ENCODE measurements at regions not wholly inside any gene's neighbourhood (a gene's known extent, or its start where the extent isn't known, plus 50 kb on each side); places are given as distances from the start of the nearest gene placed in this dataset.

- H3K36me3 ChIP-seq: no peaks in the 10 kb centered on the region
- intact Hi-C loops (cut with DNase I; ENCODE audit: low total_unique reads): no loop called here
- no peak for DNase-seq
- no peaks in the 10 kb centered on the region for H3K27me3 ChIP-seq
- no peaks in the 10 kb centered on the region for H3K9me3 ChIP-seq
- TF ChIP-seq, protein P1, sequence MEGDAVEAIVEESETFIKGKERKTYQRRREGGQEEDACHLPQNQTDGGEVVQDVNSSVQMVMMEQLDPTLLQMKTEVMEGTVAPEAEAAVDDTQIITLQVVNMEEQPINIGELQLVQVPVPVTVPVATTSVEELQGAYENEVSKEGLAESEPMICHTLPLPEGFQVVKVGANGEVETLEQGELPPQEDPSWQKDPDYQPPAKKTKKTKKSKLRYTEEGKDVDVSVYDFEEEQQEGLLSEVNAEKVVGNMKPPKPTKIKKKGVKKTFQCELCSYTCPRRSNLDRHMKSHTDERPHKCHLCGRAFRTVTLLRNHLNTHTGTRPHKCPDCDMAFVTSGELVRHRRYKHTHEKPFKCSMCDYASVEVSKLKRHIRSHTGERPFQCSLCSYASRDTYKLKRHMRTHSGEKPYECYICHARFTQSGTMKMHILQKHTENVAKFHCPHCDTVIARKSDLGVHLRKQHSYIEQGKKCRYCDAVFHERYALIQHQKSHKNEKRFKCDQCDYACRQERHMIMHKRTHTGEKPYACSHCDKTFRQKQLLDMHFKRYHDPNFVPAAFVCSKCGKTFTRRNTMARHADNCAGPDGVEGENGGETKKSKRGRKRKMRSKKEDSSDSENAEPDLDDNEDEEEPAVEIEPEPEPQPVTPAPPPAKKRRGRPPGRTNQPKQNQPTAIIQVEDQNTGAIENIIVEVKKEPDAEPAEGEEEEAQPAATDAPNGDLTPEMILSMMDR (IDR thresholded peaks at IDR 0.05): no peak
- no peak for TF ChIP-seq POLR2A (IDR thresholded peaks at IDR 0.05)
- H3K27ac ChIP-seq: no peak overlapping the region
- H3K4me3 ChIP-seq: no peak overlapping the region
- H3K4me1 ChIP-seq: no peaks in the 10 kb centered on the region
Observed at GRCh38 chr14:49058511-49058910, 527.7 kb downstream of the RPS29 start.

DNA sequence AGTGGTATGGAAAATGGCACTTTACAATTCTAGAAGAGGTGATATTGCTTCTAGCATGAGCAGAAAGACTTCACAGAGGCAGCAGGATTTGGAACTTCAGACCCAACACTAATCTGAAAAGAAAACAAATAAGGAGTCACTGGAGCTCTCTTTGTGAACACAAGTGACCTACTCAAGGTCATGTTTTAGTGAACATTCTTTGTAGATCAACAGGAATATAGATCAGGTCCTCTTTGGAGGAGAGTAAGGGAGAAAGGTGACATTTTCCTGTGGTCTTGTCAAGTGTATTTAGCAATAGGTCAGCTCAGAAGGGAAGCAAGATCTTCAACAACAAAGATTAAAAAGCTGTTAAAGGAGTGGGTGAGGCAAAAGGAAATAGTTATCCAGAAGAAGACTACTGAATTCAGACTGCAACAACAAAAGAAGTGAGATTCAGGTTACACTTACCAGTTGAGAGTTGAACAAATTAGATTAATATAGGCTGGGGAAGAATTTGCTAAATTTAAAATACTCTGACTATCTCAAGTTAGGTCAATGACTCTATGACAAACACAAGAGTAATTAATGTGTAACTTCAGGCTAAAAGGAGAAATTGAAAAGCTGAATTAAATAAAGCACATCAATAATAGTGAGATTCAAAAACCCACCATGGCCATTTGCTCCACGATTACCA lies 528.2 kb downstream of the RPS29 start:
- intact Hi-C loops (cut with DNase I; ENCODE audit: low total_unique reads): no loop called here
- DNase-seq: no peak
- no peak overlapping the region for H3K27ac ChIP-seq
- TF ChIP-seq, protein P1 (IDR thresholded peaks at IDR 0.05): no peak
- TF ChIP-seq POLR2A (IDR thresholded peaks at IDR 0.05): no peak
- H3K4me3 ChIP-seq: no peak overlapping the region
- H3K36me3 ChIP-seq: no peaks in the 10 kb centered on the region
- no peaks in the 10 kb centered on the region for H3K4me1 ChIP-seq
- H3K27me3 ChIP-seq: no peaks in the 10 kb centered on the region
- H3K9me3 ChIP-seq: no peaks in the 10 kb centered on the region

GRCh38 chr14:49056021-49056420 lies 530.2 kb downstream of the RPS29 start:
- DNase-seq: no peak
- H3K36me3 ChIP-seq: no peaks in the 10 kb centered on the region
- no peak overlapping the region for H3K27ac ChIP-seq
- H3K4me3 ChIP-seq: no peak overlapping the region
- no peak for TF ChIP-seq POLR2A (IDR thresholded peaks at IDR 0.05)
- TF ChIP-seq, protein P1 (IDR thresholded peaks at IDR 0.05): no peak
- no peaks in the 10 kb centered on the region for H3K9me3 ChIP-seq
- no peaks in the 10 kb centered on the region for H3K27me3 ChIP-seq
- no peaks in the 10 kb centered on the region for H3K4me1 ChIP-seq
- intact Hi-C loops (cut with DNase I; ENCODE audit: low total_unique reads): no loop called here

DNA sequence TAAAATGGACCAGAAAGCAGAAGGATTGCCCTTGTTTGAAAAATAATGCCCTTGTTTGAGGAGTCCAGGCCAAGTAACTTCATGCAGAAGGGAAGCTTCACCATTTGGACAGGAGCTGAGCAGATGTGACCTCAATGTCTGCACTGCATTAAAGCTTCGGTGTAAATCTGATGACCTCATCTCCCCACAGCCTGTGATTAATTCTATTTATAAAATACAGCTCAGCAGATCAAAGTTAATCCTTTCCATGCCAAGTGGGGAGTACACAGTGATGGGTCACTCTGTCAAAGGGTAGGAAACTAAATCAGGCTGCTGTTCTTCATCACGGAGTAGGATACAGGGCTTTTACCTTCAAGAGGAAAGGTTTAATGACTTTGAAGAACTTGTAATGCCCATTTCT lies 533.7 kb downstream of the RPS29 start:
- Histone ChIP-seq H3K4me1 (no peaks in the 10 kb centered on the region), H3K27ac (no peak overlapping the region), H3K9me3 (no peaks in the 10 kb centered on the region), H3K27me3 (no peaks in the 10 kb centered on the region), H3K4me3 (no peak overlapping the region), H3K36me3 (no peaks in the 10 kb centered on the region)
- intact Hi-C loops (cut with DNase I; ENCODE audit: low total_unique reads): no loop called here
- DNase-seq: no peak
- TF ChIP-seq, protein P1 (IDR thresholded peaks at IDR 0.05): no peak
- TF ChIP-seq POLR2A (IDR thresholded peaks at IDR 0.05): no peak

DNA sequence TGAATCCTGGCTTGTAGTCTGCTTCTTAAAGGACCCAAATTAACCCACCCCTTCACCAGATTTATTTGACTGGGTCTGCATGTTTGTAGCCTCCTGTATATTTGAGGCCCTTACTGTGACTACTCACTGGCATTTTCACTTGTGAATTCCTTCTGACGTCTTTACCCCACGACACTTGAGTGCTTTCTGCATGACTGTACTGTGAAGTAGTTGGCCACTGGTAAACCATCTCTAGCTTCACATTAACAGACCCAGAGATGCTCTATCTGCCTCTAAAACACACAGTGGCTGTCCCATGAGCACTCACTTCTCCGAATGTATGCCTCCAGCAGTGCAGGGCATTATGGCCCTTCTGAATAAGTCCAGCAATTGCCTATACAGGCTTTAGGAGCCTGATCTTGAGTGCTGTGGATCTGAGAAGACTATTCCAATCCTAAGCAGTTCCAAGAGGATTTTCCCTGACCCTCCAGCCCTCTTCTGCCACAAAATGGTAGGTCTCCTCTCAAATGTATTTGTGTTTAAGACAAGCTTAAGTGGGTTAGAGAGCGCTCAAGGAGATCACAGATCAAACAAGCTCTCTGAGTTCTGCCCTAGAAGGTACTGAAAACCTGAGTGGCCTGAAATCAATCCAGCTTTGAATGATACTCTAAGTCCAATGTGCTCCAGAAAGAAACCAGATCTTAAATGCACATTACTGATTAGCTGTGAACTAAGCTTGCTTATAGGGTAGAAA lies 534.7 kb downstream of the RPS29 start:
- Histone ChIP-seq H3K27ac (no peak overlapping the region), H3K4me1 (no peaks in the 10 kb centered on the region), H3K9me3 (no peaks in the 10 kb centered on the region), H3K4me3 (no peak overlapping the region), H3K27me3 (no peaks in the 10 kb centered on the region), H3K36me3 (no peaks in the 10 kb centered on the region)
- DNase-seq: no peak
- TF ChIP-seq, protein P1 (IDR thresholded peaks at IDR 0.05): no peak
- no peak for TF ChIP-seq POLR2A (IDR thresholded peaks at IDR 0.05)
- intact Hi-C loops (cut with DNase I; ENCODE audit: low total_unique reads): no loop called here

Data from uterus (tissue), 3 donors.